HG03558 (cell line): ENCODE measurements at regions not wholly inside any gene's neighbourhood (a gene's known extent, or its start where the extent isn't known, plus 50 kb on each side); places are given as distances from the start of the nearest gene placed in this dataset.

Experiments
- ATAC-seq: cut with Tn5 transposase; IDR thresholded peaks from one replicate; pipeline ENCODE4 v1.9.1; 2021; ENCODE audit warnings: moderate number of reproducible peaks; ENCODE audit not compliant: unreplicated experiment; ENCODE audit errors: extremely low read depth

- ATAC-seq, result no peak
These were observed 328.5 kb upstream of the FANCL start for GRCh38 chr2:58569475-58570185.

GRCh38 chr2:58568901-58569300, 327.8 kb upstream of the FANCL start:
- no peak for ATAC-seq

GRCh38 chr2:58562276-58562675, 321.2 kb upstream of the FANCL start:
- no peak for ATAC-seq

GRCh38 chr2:58560531-58560930, 319.4 kb upstream of the FANCL start:
- ATAC-seq, result no peak

GRCh38 chr2:58558881-58559280, 317.8 kb upstream of the FANCL start:
- ATAC-seq, result no peak

GRCh38 chr2:58557176-58557575, 316.1 kb upstream of the FANCL start:
- no peak for ATAC-seq

- ATAC-seq, result no peak
These were observed 312.8 kb upstream of the FANCL start for GRCh38 chr2:58553937-58554336.

GRCh38 chr2:58553522-58553921, 312.4 kb upstream of the FANCL start:
- no peak for ATAC-seq

GRCh38 chr2:58545300-58546280, 304.5 kb upstream of the FANCL start:
- ATAC-seq, result no peak

- no peak for ATAC-seq
These were observed 302.3 kb upstream of the FANCL start for GRCh38 chr2:58543442-58543841.

- no peak for ATAC-seq
These were observed 300.4 kb upstream of the FANCL start for GRCh38 chr2:58541511-58541910.

GRCh38 chr2:58540681-58541080, 299.6 kb upstream of the FANCL start:
- no peak for ATAC-seq

GRCh38 chr2:58539973-58540372, 298.8 kb upstream of the FANCL start:
- no peak for ATAC-seq

GRCh38 chr2:58535990-58536389, 294.9 kb upstream of the FANCL start:
- ATAC-seq, result no peak

GRCh38 chr2:58535182-58535581, 294.1 kb upstream of the FANCL start:
- no peak for ATAC-seq

GRCh38 chr2:58533376-58533775, 292.3 kb upstream of the FANCL start:
- no peak for ATAC-seq

- ATAC-seq, result no peak
These were observed 291.5 kb upstream of the FANCL start for GRCh38 chr2:58532641-58533040.

GRCh38 chr2:58527647-58528046, 286.5 kb upstream of the FANCL start:
- ATAC-seq, result no peak

GRCh38 chr2:58521803-58522554, 280.9 kb upstream of the FANCL start:
- ATAC-seq, result no peak

GRCh38 chr2:58520903-58521302, 279.8 kb upstream of the FANCL start:
- ATAC-seq, result no peak

- ATAC-seq, result no peak
These were observed 276.8 kb upstream of the FANCL start for GRCh38 chr2:58517881-58518280.
